Neuronal stem cell (in vitro differentiated cells): ENCODE measurements at regions not wholly inside any gene's neighbourhood (a gene's known extent, or its start where the extent isn't known, plus 50 kb on each side); places are given as distances from the start of the nearest gene placed in this dataset.

Source experiments
- DNase-seq: peaks from one replicate; pipeline ENCODE4 v3.0.0-alpha.2; 2013; ENCODE audit warnings: low spot score
- H2AFZ ChIP-seq: one replicate; pipeline ENCODE4 v1.6.1; 2013; ENCODE audit warnings: mild to moderate bottlenecking, low read length, inconsistent platforms
- H2AK5ac ChIP-seq: 2 replicates; pipeline ENCODE4 v1.6.1; 2013; ENCODE audit warnings: low read depth, mild to moderate bottlenecking, inconsistent platforms, low read length, moderate library complexity, mixed read lengths
- H2BK120ac ChIP-seq: 2 replicates; pipeline ENCODE4 v1.6.1; 2013; ENCODE audit warnings: low read depth, mild to moderate bottlenecking, inconsistent platforms, low read length, moderate library complexity, mixed read lengths
- H2BK12ac ChIP-seq: one replicate; pipeline ENCODE4 v1.6.1; 2013; ENCODE audit warnings: low read length, inconsistent platforms
- H2BK15ac ChIP-seq: 2 replicates; pipeline ENCODE4 v1.6.1; 2013; ENCODE audit warnings: mild to moderate bottlenecking, low read length, inconsistent platforms, mixed read lengths
- H2BK5ac ChIP-seq: one replicate; pipeline ENCODE4 v1.6.1; 2013; ENCODE audit warnings: inconsistent platforms, mild to moderate bottlenecking, low read length, moderate library complexity
- H3K14ac ChIP-seq: one replicate; pipeline ENCODE4 v1.6.1; 2013; ENCODE audit warnings: low read length, inconsistent platforms
- H3K18ac ChIP-seq: 2 replicates; pipeline ENCODE4 v1.6.1; 2013; ENCODE audit warnings: low read length, inconsistent platforms
- H3K23ac ChIP-seq: 2 replicates; pipeline ENCODE4 v1.6.1; 2013; ENCODE audit warnings: low read depth, mild to moderate bottlenecking, mixed read lengths, low read length, inconsistent platforms; ENCODE audit not compliant: poor library complexity
- H3K27ac ChIP-seq: replicated peaks from 3 replicates; pipeline ENCODE4 v1.5.1; 2013; ENCODE audit warnings: low read length, inconsistent platforms
- H3K27me3 ChIP-seq, 3 experiments: 2 replicates each; pipeline ENCODE4 v1.6.1; 2013; ENCODE audit warnings: low read length in 3 of 3, mild to moderate bottlenecking in 2 of 3, inconsistent platforms in 1 of 3, low read depth in 1 of 3, mixed read lengths in 1 of 3, moderate library complexity in 1 of 3; ENCODE audit not compliant: control insufficient read depth in 3 of 3, insufficient read depth in 3 of 3
- H3K36me3 ChIP-seq, 2 donors: replicated peaks in 1 of 2; 2 replicates each; pipeline ENCODE4 v1.6.1; 2013; ENCODE audit warnings: low read length in 2 of 2; ENCODE audit not compliant: control insufficient read depth in 2 of 2, insufficient read depth in 2 of 2
- H3K4ac ChIP-seq: 2 replicates; pipeline ENCODE4 v1.6.1; 2013; ENCODE audit warnings: inconsistent platforms, mild to moderate bottlenecking, low read length, moderate library complexity
- H3K4me1 ChIP-seq, 2 donors: 1 replicate in 1 of 2; 2 replicates in 1 of 2; pipeline ENCODE4 v1.6.1; 2013; ENCODE audit warnings: low read length in 2 of 2, low read depth in 1 of 2; ENCODE audit not compliant: control insufficient read depth in 2 of 2, insufficient read depth in 1 of 2
- H3K4me2 ChIP-seq: one replicate; pipeline ENCODE4 v1.6.1; 2013; ENCODE audit warnings: mild to moderate bottlenecking, low read length, inconsistent platforms; ENCODE audit not compliant: insufficient read depth, poor library complexity, severe bottlenecking
- H3K4me3 ChIP-seq, 2 donors: 2 replicates each; pipeline ENCODE4 v1.5.1; 2013; ENCODE audit warnings: low read length in 2 of 2, mild to moderate bottlenecking in 2 of 2, inconsistent platforms in 1 of 2, moderate library complexity in 1 of 2
- H3K79me1 ChIP-seq: one replicate; pipeline ENCODE4 v1.6.1; 2013; ENCODE audit warnings: low read depth, mild to moderate bottlenecking, inconsistent platforms, low read length, moderate library complexity
- H3K9ac ChIP-seq: one replicate; pipeline ENCODE4 v1.6.1; 2013; ENCODE audit warnings: mild to moderate bottlenecking, low read depth, low read length, inconsistent platforms; ENCODE audit not compliant: poor library complexity
- H3K9me3 ChIP-seq, 2 donors: replicated peaks in 1 of 2; 2 replicates each; pipeline versions ENCODE3 to v1.6.1; 2013; ENCODE audit warnings: low read length in 2 of 2, mild to moderate bottlenecking in 2 of 2, inconsistent platforms in 1 of 2, low read depth in 1 of 2, mixed read lengths in 1 of 2, moderate library complexity in 1 of 2; ENCODE audit not compliant: control insufficient read depth in 2 of 2, insufficient read depth in 1 of 2
- H4K8ac ChIP-seq: one replicate; pipeline ENCODE4 v1.6.1; 2013; ENCODE audit warnings: low read depth, mild to moderate bottlenecking, inconsistent platforms, low read length, moderate library complexity
- H4K91ac ChIP-seq: one replicate; pipeline ENCODE4 v1.6.1; 2013; ENCODE audit warnings: low read length, low read depth, mild to moderate bottlenecking, inconsistent platforms; ENCODE audit not compliant: poor library complexity
- whole genome bisulfite sequencing, 2 donors: extraction: QIAGEN DNeasy Blood & Tissue Kit; methylation state at CpG; one replicate each; pipeline ENCODE4 v1.1.7; 2013; ENCODE audit warnings: missing lambda C conversion rate in 2 of 2, mixed read lengths in 1 of 2; ENCODE audit not compliant: insufficient read length in 2 of 2, insufficient replicate concordance in 1 of 2; ENCODE audit errors: extremely low coverage in 2 of 2; 5-methylcytosine and 5-hydroxymethylcytosine counted together

DNA sequence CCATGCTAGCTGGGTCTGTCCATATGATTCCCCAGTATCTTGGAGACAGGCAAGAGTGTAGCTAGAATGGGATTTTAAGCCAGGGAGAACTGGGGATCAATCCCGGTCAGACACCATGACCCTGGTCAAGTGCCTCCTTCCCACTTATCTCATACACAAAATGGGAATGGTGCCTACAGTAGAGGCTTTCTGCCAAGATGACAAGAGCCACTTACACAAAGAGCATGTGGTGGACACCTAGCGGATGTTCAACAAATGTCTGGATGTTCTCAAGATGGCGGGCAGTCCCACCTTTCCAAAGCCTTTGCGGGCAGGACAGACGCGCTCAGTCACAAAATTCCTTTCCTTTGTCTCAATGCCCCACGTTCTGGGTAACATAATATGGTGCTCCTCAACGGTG lies 57.3 kb downstream of the MAF start:
- H3K4me3 ChIP-seq: no peak overlapping the region
- no peaks in the 10 kb centered on the region for H3K79me1 ChIP-seq
- H2BK15ac ChIP-seq: no peak overlapping the region
- H2BK120ac ChIP-seq: no peak overlapping the region
- H3K14ac ChIP-seq: no peak overlapping the region
- no peak overlapping the region for H3K23ac ChIP-seq
- no peak overlapping the region for H2AFZ ChIP-seq
- no peak overlapping the region for H2AK5ac ChIP-seq
- peaks cover 0 to 2% of the 10 kb centered on the region in 2 donors for H3K9me3 ChIP-seq
- no peak overlapping the region for H3K4me2 ChIP-seq
- H3K18ac ChIP-seq: no peak overlapping the region
- H3K4me1 ChIP-seq: no peaks in the 10 kb centered on the region
- WGBS, 2 donors: no CpG with 5 or more reads among the region's 8 CpGs
- no peak overlapping the region for H2BK12ac ChIP-seq
- no peak overlapping the region for H3K9ac ChIP-seq
- DNase-seq: no peak
- H3K4ac ChIP-seq: no peak overlapping the region
- no peaks in the 10 kb centered on the region for H3K36me3 ChIP-seq
- no peak overlapping the region for H4K91ac ChIP-seq
- no peaks in the 10 kb centered on the region for H3K27me3 ChIP-seq
- no peak overlapping the region for H3K27ac ChIP-seq
- H2BK5ac ChIP-seq: no peak overlapping the region
- H4K8ac ChIP-seq: no peak overlapping the region

DNA sequence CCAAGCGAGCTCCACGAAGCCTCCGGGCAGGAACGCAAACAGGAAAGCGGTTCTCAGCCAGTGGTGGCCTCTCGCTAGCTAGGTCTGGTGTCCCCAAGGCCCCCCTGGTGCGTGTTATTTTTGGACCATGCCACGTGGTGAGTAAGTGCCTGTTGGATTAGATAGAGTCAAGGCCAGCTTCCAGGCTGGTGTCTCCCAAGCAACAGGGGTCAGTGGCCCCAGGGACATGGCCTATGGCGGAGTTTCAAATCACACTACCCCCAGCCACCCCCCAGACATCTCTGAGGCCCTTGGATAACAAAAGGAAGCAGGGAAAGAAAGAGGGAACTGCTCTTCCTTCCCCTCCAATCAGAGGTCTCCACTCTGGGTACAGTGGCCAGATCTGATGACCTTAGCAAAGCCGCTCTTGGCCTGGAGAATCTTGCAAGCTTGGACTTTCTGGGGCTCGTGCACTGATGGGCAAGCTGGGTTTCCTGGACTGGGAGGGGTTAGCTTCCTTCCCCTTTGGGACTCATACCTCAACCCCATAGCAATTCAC lies 58.2 kb downstream of the MAF start:
- H2BK12ac ChIP-seq: no peak overlapping the region
- H3K27me3 ChIP-seq: no peaks in the 10 kb centered on the region
- no peak for DNase-seq
- H4K8ac ChIP-seq: no peak overlapping the region
- H3K27ac ChIP-seq: no peak overlapping the region
- H2BK5ac ChIP-seq: no peak overlapping the region
- H3K18ac ChIP-seq: no peak overlapping the region
- no peaks in the 10 kb centered on the region for H3K4me1 ChIP-seq
- H3K9me3 ChIP-seq: peaks cover 0 to 2% of the 10 kb centered on the region in 2 donors
- H3K4ac ChIP-seq: no peak overlapping the region
- no peak overlapping the region for H3K23ac ChIP-seq
- no peak overlapping the region for H2AFZ ChIP-seq
- no peak overlapping the region for H2BK15ac ChIP-seq
- H2BK120ac ChIP-seq: no peak overlapping the region
- no peak overlapping the region for H4K91ac ChIP-seq
- H3K4me2 ChIP-seq: no peak overlapping the region
- no peaks in the 10 kb centered on the region for H3K79me1 ChIP-seq
- no peak overlapping the region for H3K14ac ChIP-seq
- H3K4me3 ChIP-seq: no peak overlapping the region
- no CpG with 5 or more reads among the region's 11 CpGs for WGBS, 2 donors
- no peak overlapping the region for H3K9ac ChIP-seq
- H2AK5ac ChIP-seq: no peak overlapping the region
- H3K36me3 ChIP-seq: no peaks in the 10 kb centered on the region

- no peaks in the 10 kb centered on the region for H3K27me3 ChIP-seq
- H2AFZ ChIP-seq: no peak overlapping the region
- no peak overlapping the region for H3K27ac ChIP-seq
- no peak overlapping the region for H3K4me3 ChIP-seq
- no peak overlapping the region for H2BK15ac ChIP-seq
- H3K4ac ChIP-seq: no peak overlapping the region
- no peak overlapping the region for H2BK5ac ChIP-seq
- H3K9me3 ChIP-seq: peaks cover 0 to 2% of the 10 kb centered on the region in 2 donors
- no peak overlapping the region for H2AK5ac ChIP-seq
- no peak overlapping the region for H3K4me2 ChIP-seq
- no peaks in the 10 kb centered on the region for H3K36me3 ChIP-seq
- no peak overlapping the region for H3K23ac ChIP-seq
- H3K18ac ChIP-seq: no peak overlapping the region
- no peaks in the 10 kb centered on the region for H3K4me1 ChIP-seq
- no peak overlapping the region for H2BK12ac ChIP-seq
- H4K91ac ChIP-seq: no peak overlapping the region
- no peak overlapping the region for H4K8ac ChIP-seq
- no peak for DNase-seq
- H2BK120ac ChIP-seq: no peak overlapping the region
- H3K9ac ChIP-seq: no peak overlapping the region
- WGBS, 2 donors: no CpG with 5 or more reads among the region's 15 CpGs
- H3K79me1 ChIP-seq: no peaks in the 10 kb centered on the region
- no peak overlapping the region for H3K14ac ChIP-seq
These were observed 59.5 kb downstream of the MAF start for GRCh38 chr16:79540825-79541595.

DNA sequence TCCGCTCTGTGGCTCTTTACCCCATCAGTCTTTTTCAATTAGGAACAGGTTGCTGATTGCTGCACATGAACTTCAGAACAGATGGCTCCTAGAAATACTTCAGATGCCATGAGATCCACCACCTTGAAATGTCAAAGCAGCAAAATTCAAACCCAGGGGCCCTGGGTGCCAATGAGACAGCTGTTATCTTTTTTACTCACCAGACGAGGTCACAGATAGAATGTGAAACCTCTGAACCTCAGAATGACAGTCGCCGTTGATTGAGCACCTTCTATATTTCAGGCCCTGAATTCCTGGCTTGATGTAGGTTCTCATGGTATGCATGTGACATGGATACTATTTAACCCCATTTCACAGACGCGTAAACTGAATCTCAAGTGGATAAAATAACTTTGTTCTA lies 63.0 kb downstream of the MAF start:
- Histone ChIP-seq H3K18ac (no peak overlapping the region), H3K4me2 (no peak overlapping the region), H2BK12ac (no peak overlapping the region), H3K79me1 (no peaks in the 10 kb centered on the region), H3K27ac (no peak overlapping the region), H3K36me3 (no peaks in the 10 kb centered on the region), H3K14ac (no peak overlapping the region), H3K23ac (no peak overlapping the region), H3K4me3 (no peak overlapping the region), H2AFZ (no peak overlapping the region), H3K9ac (no peak overlapping the region), H3K4me1 (peaks cover 0 to 4% of the 10 kb centered on the region in 2 donors), H3K27me3 (no peaks in the 10 kb centered on the region), H3K9me3 (no peaks in the 10 kb centered on the region), H2BK120ac (no peak overlapping the region), H2BK15ac (no peak overlapping the region), H3K4ac (no peak overlapping the region), H2BK5ac (no peak overlapping the region), H2AK5ac (no peak overlapping the region), H4K91ac (no peak overlapping the region), H4K8ac (no peak overlapping the region)
- WGBS, 2 donors: no CpG with 5 or more reads among the region's 6 CpGs
- DNase-seq: no peak
